Naive B cell (primary cell): ENCODE measurements at regions not wholly inside any gene's neighbourhood (a gene's known extent, or its start where the extent isn't known, plus 50 kb on each side); places are given as distances from the start of the nearest gene placed in this dataset.

Experiments
- ATAC-seq, 2 donors: fragments of 150-1000 bp; cut with Tn5 transposase; 2 replicates each; pipeline ENCODE4 v1.10.0; 2021; ENCODE audit warnings: low read depth in 2 of 2, mild to moderate bottlenecking in 2 of 2, moderate library complexity in 2 of 2
- DNase-seq: peaks from one replicate; pipeline ENCODE4 v3.0.0; 2022
- H3K27ac Mint-ChIP-seq, 6 donors: one replicate each; pipeline ENCODE4 v1.8.0; 2020 to 2022; ENCODE audit warnings: mild to moderate bottlenecking in 6 of 6, mixed read lengths in 6 of 6, moderate library complexity in 5 of 6, inconsistent platforms in 2 of 6
- H3K27me3 Mint-ChIP-seq, 3 donors: one replicate each; pipeline ENCODE4 v1.8.0; 2021 to 2022; ENCODE audit warnings: mixed read lengths in 3 of 3, mild to moderate bottlenecking in 1 of 3
- H3K36me3 Mint-ChIP-seq, 2 donors: one replicate each; pipeline ENCODE4 v1.8.0; 2020 to 2022; ENCODE audit warnings: mixed read lengths in 2 of 2, inconsistent platforms in 1 of 2, mild to moderate bottlenecking in 1 of 2
- H3K4me1 Mint-ChIP-seq, 3 donors: one replicate each; pipeline ENCODE4 v1.8.0; 2020 to 2022; ENCODE audit warnings: mixed read lengths in 3 of 3, inconsistent platforms in 1 of 3, mild to moderate bottlenecking in 1 of 3, moderate library complexity in 1 of 3
- H3K4me3 Mint-ChIP-seq, 8 donors: one replicate each; pipeline ENCODE4 v1.8.0; 2020 to 2022; ENCODE audit warnings: mild to moderate bottlenecking in 8 of 8, mixed read lengths in 8 of 8, moderate library complexity in 8 of 8, inconsistent platforms in 2 of 8
- H3K9me3 Mint-ChIP-seq, 7 donors: one replicate each; pipeline ENCODE4 v1.8.0; 2020 to 2022; ENCODE audit warnings: mixed read lengths in 7 of 7, mild to moderate bottlenecking in 5 of 7, inconsistent platforms in 2 of 7, moderate library complexity in 1 of 7

- Mint-ChIP-seq H3K27ac (no peak overlapping the region), H3K4me1 (no peaks in the 10 kb centered on the region)
- ATAC-seq: no peak
These were observed 505.5 kb downstream of the GALR1 start for GRCh38 chr18:77755187-77755586.

DNA sequence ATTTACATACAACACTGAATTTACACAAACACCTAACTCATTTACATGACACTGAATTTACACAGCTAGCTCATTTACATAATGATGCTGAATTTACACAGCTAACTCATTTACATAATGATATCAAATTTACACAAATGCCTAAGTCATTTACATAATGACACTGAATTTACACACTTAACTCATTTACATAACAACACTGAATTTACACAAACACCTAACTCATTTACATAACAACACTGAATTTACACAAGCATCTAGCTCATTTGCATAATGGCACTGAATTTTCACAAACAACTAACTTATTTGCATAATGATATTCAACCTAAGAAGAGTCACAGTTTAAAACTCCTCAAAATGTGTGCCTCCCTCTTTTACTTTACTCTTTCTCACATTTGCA lies 511.7 kb downstream of the GALR1 start:
- ATAC-seq: no peak
- H3K27ac Mint-ChIP-seq: peak overlapping the region in 1 of 6 donors; percentile 22
- peaks cover 0 to 9% (median 5%) of the 10 kb centered on the region in 7 donors for H3K9me3 Mint-ChIP-seq
- H3K4me1 Mint-ChIP-seq: peaks cover 5 to 7% (median 6%) of the 10 kb centered on the region in 3 donors
- no peak overlapping the region for H3K4me3 Mint-ChIP-seq
- H3K27me3 Mint-ChIP-seq: peaks cover 0 to 10% (median 8%) of the 10 kb centered on the region in 3 donors
- no peaks in the 10 kb centered on the region for H3K36me3 Mint-ChIP-seq
- no peak for DNase-seq

More at GRCh38 chr18:77755187-77755586, 505.5 kb downstream of the GALR1 start:
- DNase-seq: no peak
- no peak overlapping the region for H3K4me3 Mint-ChIP-seq
- no peaks in the 10 kb centered on the region for H3K36me3 Mint-ChIP-seq
- peaks cover 0 to 18% (median 7%) of the 10 kb centered on the region in 3 donors for H3K27me3 Mint-ChIP-seq
- peaks cover 0 to 8% (median 0%) of the 10 kb centered on the region in 7 donors for H3K9me3 Mint-ChIP-seq

GRCh38 chr18:77762014-77762413 lies 512.4 kb downstream of the GALR1 start:
- peaks cover 0 to 9% (median 5%) of the 10 kb centered on the region in 7 donors for H3K9me3 Mint-ChIP-seq
- DNase-seq (no peak), ATAC-seq (no peak)
- H3K36me3 Mint-ChIP-seq: no peaks in the 10 kb centered on the region
- peaks cover 0 to 10% (median 8%) of the 10 kb centered on the region in 3 donors for H3K27me3 Mint-ChIP-seq
- no peak overlapping the region for H3K4me3 Mint-ChIP-seq
- no peak overlapping the region for H3K27ac Mint-ChIP-seq
- peaks cover 5 to 7% (median 6%) of the 10 kb centered on the region in 3 donors for H3K4me1 Mint-ChIP-seq

- peaks cover 0 to 9% (median 5%) of the 10 kb centered on the region in 7 donors for H3K9me3 Mint-ChIP-seq
- DNase-seq: no peak
- peak overlapping the region in 1 of 8 donors; percentile 37 for H3K4me3 Mint-ChIP-seq
- ATAC-seq: no peak
- peaks cover 0 to 10% (median 8%) of the 10 kb centered on the region in 3 donors for H3K27me3 Mint-ChIP-seq
- H3K27ac Mint-ChIP-seq: peak overlapping the region in 1 of 6 donors; percentile 23
- no peaks in the 10 kb centered on the region for H3K36me3 Mint-ChIP-seq
- H3K4me1 Mint-ChIP-seq: peaks cover 5 to 7% (median 6%) of the 10 kb centered on the region in 3 donors
These were observed 513.0 kb downstream of the GALR1 start for GRCh38 chr18:77762642-77763041.

DNA sequence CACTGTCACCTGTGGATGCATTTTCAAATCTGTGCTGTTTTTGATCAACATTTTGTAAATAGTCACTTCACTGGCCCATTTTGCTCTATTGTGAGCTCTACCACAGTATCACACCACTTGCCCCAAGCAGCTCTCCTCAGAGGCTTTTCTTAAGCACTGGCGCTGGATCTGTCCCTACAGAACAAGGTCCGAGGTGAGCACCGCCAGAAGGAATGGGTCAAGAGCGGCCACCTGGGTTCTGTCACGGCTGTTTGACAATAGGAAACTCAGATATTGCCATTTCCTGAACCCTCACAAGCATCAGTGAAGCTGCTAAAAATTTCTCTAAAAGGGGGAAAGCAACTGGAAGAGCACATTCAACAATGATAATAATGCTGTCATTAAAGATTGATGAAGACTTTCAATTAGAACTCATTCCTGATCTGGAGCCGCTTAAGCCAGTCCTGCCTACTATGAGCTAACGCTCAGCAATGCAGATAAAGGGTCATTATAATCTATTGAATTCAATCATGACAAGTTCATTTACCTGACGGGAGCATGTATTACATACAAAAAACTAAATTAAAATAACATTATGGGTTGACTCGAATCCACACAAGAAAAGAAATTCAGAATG lies 514.0 kb downstream of the GALR1 start:
- ATAC-seq (no peak), DNase-seq (no peak)
- Mint-ChIP-seq H3K27ac (no peak overlapping the region), H3K4me3 (no peak overlapping the region), H3K27me3 (peaks cover 0 to 10% (median 6%) of the 10 kb centered on the region in 3 donors), H3K4me1 (peaks cover 5 to 7% (median 6%) of the 10 kb centered on the region in 3 donors), H3K9me3 (peaks cover 0 to 8% (median 5%) of the 10 kb centered on the region in 7 donors), H3K36me3 (no peaks in the 10 kb centered on the region)

GRCh38 chr18:77765468-77765867 lies 515.8 kb downstream of the GALR1 start:
- no peak overlapping the region for H3K27ac Mint-ChIP-seq
- H3K9me3 Mint-ChIP-seq: peaks cover 0 to 6% (median 1%) of the 10 kb centered on the region in 7 donors
- no peak overlapping the region for H3K4me3 Mint-ChIP-seq
- H3K4me1 Mint-ChIP-seq: peaks cover 5 to 7% (median 6%) of the 10 kb centered on the region in 3 donors
- DNase-seq (no peak), ATAC-seq (no peak)
- H3K27me3 Mint-ChIP-seq: peaks cover 0 to 9% (median 0%) of the 10 kb centered on the region in 3 donors
- H3K36me3 Mint-ChIP-seq: no peaks in the 10 kb centered on the region

- Mint-ChIP-seq H3K36me3 (no peaks in the 10 kb centered on the region), H3K4me3 (no peak overlapping the region), H3K4me1 (peaks cover 3 to 6% (median 5%) of the 10 kb centered on the region in 3 donors), H3K27me3 (peaks cover 0 to 5% (median 0%) of the 10 kb centered on the region in 3 donors), H3K27ac (no peak overlapping the region), H3K9me3 (peaks cover 0 to 2% (median 0%) of the 10 kb centered on the region in 7 donors)
- no peak for ATAC-seq
- DNase-seq: no peak
These were observed 516.8 kb downstream of the GALR1 start for GRCh38 chr18:77766421-77766820.

DNA sequence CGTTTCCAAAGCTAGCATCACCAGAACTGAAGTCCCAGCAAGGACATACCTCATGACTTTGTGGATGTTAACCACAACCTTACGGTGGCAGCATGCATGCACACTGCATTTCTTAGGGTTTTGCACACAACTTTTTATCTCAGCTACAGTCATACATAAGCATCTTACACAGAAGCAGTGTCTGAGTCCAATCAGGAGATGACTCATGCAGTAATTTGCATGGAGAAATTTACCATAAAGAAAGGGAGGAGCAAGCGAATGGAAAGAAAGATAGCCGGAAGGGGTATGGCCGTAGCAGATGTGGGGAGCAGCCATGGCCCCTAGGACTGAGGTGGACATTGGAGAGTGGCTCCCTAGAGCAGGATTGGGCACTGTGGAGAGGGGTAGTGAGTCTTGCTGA lies 522.5 kb downstream of the GALR1 start:
- peaks cover 0 to 1% (median 0%) of the 10 kb centered on the region in 7 donors for H3K9me3 Mint-ChIP-seq
- ATAC-seq (no peak), DNase-seq (no peak)
- H3K4me3 Mint-ChIP-seq: no peak overlapping the region
- no peaks in the 10 kb centered on the region for H3K36me3 Mint-ChIP-seq
- H3K27me3 Mint-ChIP-seq: no peaks in the 10 kb centered on the region
- no peaks in the 10 kb centered on the region for H3K4me1 Mint-ChIP-seq
- no peak overlapping the region for H3K27ac Mint-ChIP-seq

DNA sequence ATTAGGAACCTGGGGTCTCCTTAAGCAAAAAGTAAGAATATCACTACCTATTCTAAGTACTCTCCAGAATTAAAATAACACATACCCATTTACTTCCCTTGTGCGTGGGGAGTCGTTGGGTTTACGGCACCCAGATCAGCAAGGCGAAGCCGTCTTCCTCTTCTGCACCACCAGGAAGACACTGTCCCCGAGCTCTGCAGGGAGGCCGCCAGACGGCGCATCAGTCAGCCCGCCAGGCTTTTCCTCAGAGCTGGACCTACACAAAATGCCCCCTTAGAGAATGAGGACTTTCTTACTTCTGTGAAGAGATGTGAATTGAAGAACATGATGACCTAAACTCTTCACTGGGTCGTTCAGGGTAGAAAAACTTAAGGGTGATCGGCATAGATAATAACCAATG lies 526.5 kb downstream of the GALR1 start:
- Mint-ChIP-seq H3K27me3 (no peaks in the 10 kb centered on the region), H3K27ac (no peak overlapping the region), H3K4me1 (no peaks in the 10 kb centered on the region), H3K4me3 (no peak overlapping the region), H3K36me3 (no peaks in the 10 kb centered on the region), H3K9me3 (no peaks in the 10 kb centered on the region)
- ATAC-seq (no peak), DNase-seq (no peak)

DNA sequence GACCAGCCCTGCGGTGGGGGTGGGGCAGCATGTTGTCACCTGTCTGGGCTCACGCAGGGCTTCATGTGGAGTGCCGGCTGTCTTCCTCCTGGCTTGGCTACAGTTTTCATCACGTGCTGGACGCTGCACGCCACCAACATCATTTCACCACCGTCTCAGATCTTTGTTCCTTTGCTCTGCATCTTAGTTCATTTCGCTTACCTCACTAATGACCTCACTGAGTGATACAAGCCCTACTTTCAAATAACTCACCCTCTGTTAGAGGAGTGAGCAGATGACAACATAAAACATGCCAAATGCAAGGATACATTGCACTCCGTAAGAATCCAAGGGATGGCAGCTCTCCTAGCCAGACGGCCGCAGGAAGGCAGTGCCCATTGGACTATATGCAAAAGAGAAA lies 527.5 kb downstream of the GALR1 start:
- DNase-seq: no peak
- H3K27ac Mint-ChIP-seq: no peak overlapping the region
- no peak for ATAC-seq
- no peaks in the 10 kb centered on the region for H3K9me3 Mint-ChIP-seq
- H3K4me3 Mint-ChIP-seq: no peak overlapping the region
- H3K4me1 Mint-ChIP-seq: no peaks in the 10 kb centered on the region
- H3K36me3 Mint-ChIP-seq: no peaks in the 10 kb centered on the region
- no peaks in the 10 kb centered on the region for H3K27me3 Mint-ChIP-seq

DNA sequence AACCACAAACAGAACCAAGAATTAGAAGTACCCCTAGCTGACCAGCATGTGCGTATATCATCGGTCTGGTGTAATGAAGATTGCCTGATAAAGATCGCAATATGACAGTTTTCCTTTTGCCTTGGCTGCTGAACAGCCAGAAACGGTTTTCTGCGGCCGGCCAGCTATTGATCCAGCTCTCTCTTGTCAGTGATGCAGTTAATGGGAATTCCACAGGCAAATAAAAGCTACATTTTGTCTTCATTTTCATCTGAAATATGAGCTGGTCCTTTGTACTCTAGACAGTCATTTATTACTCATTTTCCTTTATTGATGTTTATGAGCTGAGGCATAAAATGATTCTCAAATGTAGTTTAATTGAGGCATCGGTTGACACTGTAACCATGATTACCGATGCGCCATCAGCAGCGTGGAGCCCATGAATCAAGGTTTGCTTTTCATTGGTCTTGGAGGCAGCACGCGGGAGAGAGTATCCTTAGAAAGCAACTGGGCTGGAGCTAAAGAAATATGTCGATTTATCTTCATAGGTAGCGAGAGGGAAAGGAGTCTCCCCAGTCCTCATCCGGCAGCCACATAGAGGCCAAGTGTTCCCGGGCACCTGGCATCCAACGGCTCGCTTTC lies 535.2 kb downstream of the GALR1 start:
- no peak for DNase-seq
- H3K36me3 Mint-ChIP-seq: no peaks in the 10 kb centered on the region
- peaks cover 0 to 3% (median 0%) of the 10 kb centered on the region in 7 donors for H3K9me3 Mint-ChIP-seq
- H3K4me3 Mint-ChIP-seq: no peak overlapping the region
- H3K27me3 Mint-ChIP-seq: peaks cover 0 to 9% (median 0%) of the 10 kb centered on the region in 3 donors
- no peaks in the 10 kb centered on the region for H3K4me1 Mint-ChIP-seq
- H3K27ac Mint-ChIP-seq: no peak overlapping the region
- ATAC-seq: no peak

DNA sequence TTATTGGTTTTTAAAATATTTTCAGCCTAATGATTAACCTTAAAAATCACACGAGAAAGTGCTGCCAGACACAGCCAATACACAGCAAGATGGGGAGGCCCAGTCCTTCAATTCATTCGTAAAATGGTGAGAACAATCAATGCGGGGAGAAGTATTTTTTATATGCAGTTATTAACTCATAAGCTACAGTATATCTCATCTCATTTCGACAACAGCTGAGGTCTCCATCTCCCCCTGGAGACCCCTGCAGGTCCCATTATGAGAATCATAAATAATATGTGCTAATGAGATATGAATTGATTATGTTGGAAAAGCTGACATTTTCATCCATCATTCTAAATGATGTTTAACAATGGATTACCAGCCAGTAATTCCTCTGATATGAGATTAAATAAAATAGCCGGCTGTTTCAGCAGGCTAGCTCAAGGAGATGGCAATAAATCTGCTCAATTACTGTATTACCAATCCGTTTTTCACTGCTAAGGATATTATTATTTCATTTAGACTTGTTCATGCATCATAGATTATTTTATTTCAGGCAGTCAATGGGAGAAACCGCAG lies 535.8 kb downstream of the GALR1 start:
- Mint-ChIP-seq H3K4me3 (no peak overlapping the region), H3K27ac (no peak overlapping the region)
- ATAC-seq: no peak

GRCh38 chr18:77803024-77803423 lies 553.4 kb downstream of the GALR1 start:
- H3K27me3 Mint-ChIP-seq: peaks cover 0 to 4% (median 0%) of the 10 kb centered on the region in 3 donors
- no peak for DNase-seq
- no peak for ATAC-seq
- no peaks in the 10 kb centered on the region for H3K4me1 Mint-ChIP-seq
- no peak overlapping the region for H3K27ac Mint-ChIP-seq
- H3K9me3 Mint-ChIP-seq: peaks cover 2 to 27% (median 11%) of the 10 kb centered on the region in 7 donors
- H3K4me3 Mint-ChIP-seq: no peak overlapping the region
- no peaks in the 10 kb centered on the region for H3K36me3 Mint-ChIP-seq

More for the DNA sequence above, 535.8 kb downstream of the GALR1 start:
- H3K36me3 Mint-ChIP-seq: no peaks in the 10 kb centered on the region
- no peak for DNase-seq
- H3K27me3 Mint-ChIP-seq: peaks cover 0 to 9% (median 0%) of the 10 kb centered on the region in 3 donors
- peaks cover 0 to 4% (median 2%) of the 10 kb centered on the region in 7 donors for H3K9me3 Mint-ChIP-seq
- H3K4me1 Mint-ChIP-seq: no peaks in the 10 kb centered on the region

DNA sequence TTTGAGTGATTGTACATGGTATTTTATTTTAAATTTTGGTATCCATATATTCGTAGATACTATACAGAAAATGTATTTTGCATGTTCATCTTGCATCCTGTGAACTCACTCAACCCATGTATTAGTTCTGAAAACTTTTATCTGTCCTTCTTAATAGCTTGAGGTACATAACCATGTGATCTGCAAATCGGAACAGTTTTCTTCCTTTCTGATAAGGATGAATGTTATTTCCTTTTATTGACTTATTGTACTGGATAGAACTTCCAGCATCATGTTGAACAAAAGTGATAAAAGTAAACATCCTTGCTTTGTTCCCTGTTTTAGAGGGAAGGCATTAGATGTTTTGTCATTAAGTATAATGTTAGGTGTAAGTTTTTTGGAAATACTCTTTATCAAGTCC lies 554.7 kb downstream of the GALR1 start:
- Mint-ChIP-seq H3K9me3 (peaks cover 2 to 26% (median 9%) of the 10 kb centered on the region in 7 donors), H3K27ac (no peak overlapping the region), H3K4me1 (no peaks in the 10 kb centered on the region), H3K27me3 (peaks cover 0 to 4% (median 0%) of the 10 kb centered on the region in 3 donors), H3K4me3 (no peak overlapping the region), H3K36me3 (no peaks in the 10 kb centered on the region)
- no peak for DNase-seq
- ATAC-seq: no peak
